GM19395 (cell line): ENCODE measurements at regions not wholly inside any gene's neighbourhood (a gene's known extent, or its start where the extent isn't known, plus 50 kb on each side); places are given as distances from the start of the nearest gene placed in this dataset.

Source experiments
- ATAC-seq: cut with Tn5 transposase; IDR thresholded peaks from one replicate; pipeline ENCODE4 v1.9.1; 2021; ENCODE audit warnings: mild to moderate bottlenecking, moderate library complexity; ENCODE audit not compliant: unreplicated experiment

GRCh38 chr3:14307656-14308302, 94.6 kb upstream of the SLC6A6 start:
- no peak for ATAC-seq

- no peak for ATAC-seq
These were observed 90.7 kb upstream of the SLC6A6 start for GRCh38 chr3:14311729-14312128.

GRCh38 chr3:14312375-14312774, 90.0 kb upstream of the SLC6A6 start:
- ATAC-seq: no peak

GRCh38 chr3:14317057-14317553, 85.3 kb upstream of the SLC6A6 start:
- ATAC-seq: no peak

GRCh38 chr3:14318646-14319045, 83.8 kb upstream of the SLC6A6 start:
- no peak for ATAC-seq

- ATAC-seq: peak; percentile 92
These were observed 82.7 kb upstream of the SLC6A6 start for GRCh38 chr3:14319654-14320182.

GRCh38 chr3:14320219-14320618, 82.2 kb upstream of the SLC6A6 start:
- ATAC-seq: no peak

- no peak for ATAC-seq
These were observed 80.4 kb upstream of the SLC6A6 start for GRCh38 chr3:14322001-14322400.

- ATAC-seq: no peak
These were observed 79.6 kb upstream of the SLC6A6 start for GRCh38 chr3:14322667-14323295.

GRCh38 chr3:14323401-14324223, 78.8 kb upstream of the SLC6A6 start:
- ATAC-seq: no peak

GRCh38 chr3:14324224-14324944, 78.0 kb upstream of the SLC6A6 start:
- no peak for ATAC-seq

- no peak for ATAC-seq
These were observed 74.0 kb upstream of the SLC6A6 start for GRCh38 chr3:14328422-14328821.

GRCh38 chr3:14329116-14329830, 73.1 kb upstream of the SLC6A6 start:
- ATAC-seq: no peak

- no peak for ATAC-seq
These were observed 72.6 kb upstream of the SLC6A6 start for GRCh38 chr3:14329842-14330241.

GRCh38 chr3:14330508-14330907, 71.9 kb upstream of the SLC6A6 start:
- no peak for ATAC-seq

- no peak for ATAC-seq
These were observed 71.2 kb upstream of the SLC6A6 start for GRCh38 chr3:14331251-14331650.

- no peak for ATAC-seq
These were observed 70.0 kb upstream of the SLC6A6 start for GRCh38 chr3:14332392-14332791.

GRCh38 chr3:14333215-14333614, 69.2 kb upstream of the SLC6A6 start:
- ATAC-seq: no peak

GRCh38 chr3:14333621-14334020, 68.8 kb upstream of the SLC6A6 start:
- no peak for ATAC-seq

GRCh38 chr3:14334136-14334535, 68.3 kb upstream of the SLC6A6 start:
- ATAC-seq: no peak
